A549 (cell line): ENCODE measurements at regions not wholly inside any gene's neighbourhood (a gene's known extent, or its start where the extent isn't known, plus 50 kb on each side); places are given as distances from the start of the nearest gene placed in this dataset.

Experiments used
- ATAC-seq, 2 experiments: fragments of 200-7000 bp in 1 of 2; fragments of >200 bp in 1 of 2; cut with Nextera tagmentation in 1 of 2; cut with Tn5 transposase in 1 of 2; 3 replicates each; pipeline versions ENCODE4 v1.8.0 to v1.9.1; 2018 to 2020; ENCODE audit warnings: mild to moderate bottlenecking in 1 of 2, moderate library complexity in 1 of 2
- CTCF ChIA-PET: fragments of 300-600 bp; sonication (Branson Sonifier 250); formaldehyde crosslinking; extraction: SDS; loops from one replicate; lab custom pipeline; 2021; ENCODE audit warnings: antibody characterized with exemption, inconsistent platforms; lab: Yijun Ruan, JAX
- POLR2A ChIA-PET: fragments of 350-600 bp; formaldehyde crosslinking; extraction: SDS; loops from one replicate; lab custom pipeline; 2021; ENCODE audit warnings: antibody characterized with exemption, inconsistent platforms; lab: Yijun Ruan, JAX
- DNase-seq, 2 experiments: peaks; one replicate each; pipeline versions ENCODE4 v3.0.0 to v3.0.0-alpha.2; 2011 to 2016; ENCODE audit warnings: low read depth in 1 of 2, low spot score in 1 of 2
- FAIRE-seq: peaks from 2 replicates; lab custom pipeline; 2011; peaks lifted over from hg19 to GRCh38; lab: Jason Lieb, UNC
- H3K27ac ChIP-seq, 2 experiments: fragments of >200 bp; sonication (Bioruptor Twin); formaldehyde crosslinking; 3 replicates each; pipeline ENCODE4 v1.5.1; 2016 to 2017
- H3K4me1 ChIP-seq: fragments of >200 bp; sonication (Bioruptor Twin); formaldehyde crosslinking; 3 replicates; pipeline ENCODE4 v1.6.1; 2016
- H3K4me2 ChIP-seq: fragments of >200 bp; sonication (Bioruptor Twin); formaldehyde crosslinking; 3 replicates; pipeline ENCODE4 v1.6.1; 2016
- H3K4me3 ChIP-seq: fragments of >200 bp; sonication (Bioruptor Twin); formaldehyde crosslinking; 3 replicates; pipeline ENCODE4 v1.5.1; 2016
- H3K9me3 ChIP-seq: fragments of >200 bp; sonication (Bioruptor Twin); formaldehyde crosslinking; 3 replicates; pipeline ENCODE4 v1.6.1; 2016
- CEBPB ChIP-seq, 2 experiments: fragments of >200 bp in 1 of 2; sonication (Bioruptor Twin) in 1 of 2; formaldehyde crosslinking in 1 of 2; IDR thresholded peaks; 2 replicates each; pipeline ENCODE4 v1.6.1; 2012 to 2016
- CHD4 ChIP-seq: fragments of 200-600 bp; sonication (generic); IDR thresholded peaks from 2 replicates; pipeline ENCODE4 v1.6.1; 2016; ENCODE audit warnings: antibody characterized with exemption, mild to moderate bottlenecking, borderline replicate concordance
- E2F6 ChIP-seq: IDR thresholded peaks from 2 replicates; pipeline ENCODE4 v1.6.1; 2012; ENCODE audit warnings: low read depth, borderline replicate concordance
- EHF ChIP-seq: fragments of 250-450 bp; sonication (Bioruptor Pico); IDR thresholded peaks from 2 replicates; pipeline ENCODE4 v1.5.0; 2020; ENCODE audit warnings: mild to moderate bottlenecking
- ELK1 ChIP-seq: fragments of 150-350 bp; IDR thresholded peaks from 2 replicates; pipeline ENCODE4 v1.6.1; 2014; ENCODE audit warnings: low read depth, mild to moderate bottlenecking, low read length
- FOSB ChIP-seq: fragments of 250-450 bp; sonication (Bioruptor Pico); IDR thresholded peaks from 2 replicates; pipeline ENCODE4 v1.5.0; 2020; ENCODE audit warnings: mild to moderate bottlenecking, moderate library complexity
- FOXS1 ChIP-seq: fragments of 250-450 bp; sonication (Bioruptor Pico); IDR thresholded peaks from 2 replicates; pipeline ENCODE4 v1.5.0; 2020; ENCODE audit warnings: mild to moderate bottlenecking, moderate library complexity
- HDAC2 ChIP-seq: fragments of 200-600 bp; sonication (generic); IDR thresholded peaks from 2 replicates; pipeline ENCODE4 v1.6.1; 2016
- HEYL ChIP-seq: fragments of 250-450 bp; sonication (Bioruptor Pico); IDR thresholded peaks from 2 replicates; pipeline ENCODE4 v1.8.0; 2021; ENCODE audit warnings: mild to moderate bottlenecking, moderate library complexity
- HMGXB4 ChIP-seq: fragments of 250-450 bp; sonication (Bioruptor Pico); IDR thresholded peaks from 2 replicates; pipeline ENCODE4 v1.5.0; 2021; ENCODE audit warnings: mild to moderate bottlenecking, moderate library complexity, borderline replicate concordance
- JUN ChIP-seq, 2 experiments: fragments of >200 bp; sonication (Bioruptor Twin); formaldehyde crosslinking; IDR thresholded peaks; 2 replicates in 1 of 2; 3 replicates in 1 of 2; pipeline ENCODE4 v1.6.1; 2016 to 2017
- KDM5A ChIP-seq: fragments of 200-600 bp; sonication (generic); IDR thresholded peaks from 2 replicates; pipeline ENCODE4 v1.6.1; 2016; ENCODE audit warnings: antibody characterized with exemption, mild to moderate bottlenecking
- MAFK ChIP-seq: fragments of 450-650 bp; IDR thresholded peaks from 2 replicates; pipeline ENCODE4 v1.6.1; 2014; ENCODE audit not compliant: partially characterized antibody
- MAX ChIP-seq: IDR thresholded peaks from 2 replicates; pipeline ENCODE4 v1.6.1; 2012
- MAZ ChIP-seq: fragments of 150-350 bp; IDR thresholded peaks from 2 replicates; pipeline ENCODE4 v1.6.1; 2014; ENCODE audit warnings: antibody characterized with exemption, low read depth, low read length, borderline replicate concordance
- MYC ChIP-seq: IDR thresholded peaks from 2 replicates; pipeline ENCODE4 v1.6.1; 2012; ENCODE audit warnings: mild to moderate bottlenecking, inconsistent platforms, low read length, improper control_type of control experiment, borderline replicate concordance
- NPAS2 ChIP-seq: fragments of 250-450 bp; sonication (Bioruptor Pico); IDR thresholded peaks from 2 replicates; pipeline ENCODE4 v1.8.0; 2022; ENCODE audit warnings: mild to moderate bottlenecking, moderate library complexity, borderline replicate concordance
- NR3C1 ChIP-seq: fragments of >200 bp; sonication (Bioruptor Twin); formaldehyde crosslinking; IDR thresholded peaks from 3 replicates; pipeline ENCODE4 v1.6.1; 2017
- POLR2A ChIP-seq: IDR thresholded peaks from 2 replicates; pipeline ENCODE4 v1.6.1; 2012; ENCODE audit warnings: mild to moderate bottlenecking, low read length
- RCOR1 ChIP-seq: fragments of 150-350 bp; IDR thresholded peaks from 2 replicates; pipeline ENCODE4 v1.6.1; 2014; ENCODE audit warnings: antibody characterized with exemption, low read length, low read depth
- RFX5 ChIP-seq: fragments of 450-650 bp; IDR thresholded peaks from 2 replicates; pipeline ENCODE4 v1.7.1; 2014; ENCODE audit warnings: antibody characterized with exemption, mild to moderate bottlenecking, moderate library complexity
- RNF2 ChIP-seq: fragments of 200-600 bp; sonication (generic); IDR thresholded peaks from 2 replicates; pipeline ENCODE4 v1.6.1; 2016; ENCODE audit warnings: low read depth, mild to moderate bottlenecking, antibody characterized with exemption, moderate library complexity, borderline replicate concordance
- SMC3 ChIP-seq: fragments of >200 bp; sonication (Bioruptor Twin); formaldehyde crosslinking; IDR thresholded peaks from 3 replicates; pipeline ENCODE4 v1.6.1; 2018; ENCODE audit warnings: inconsistent platforms
- TFCP2L1 ChIP-seq: fragments of 250-450 bp; sonication (Bioruptor Pico); IDR thresholded peaks from 2 replicates; pipeline ENCODE4 v1.5.0; 2021; ENCODE audit warnings: mild to moderate bottlenecking
- TP53 ChIP-seq: fragments of 250-450 bp; sonication (Bioruptor Pico); IDR thresholded peaks from 2 replicates; pipeline ENCODE4 v1.5.0; 2021; ENCODE audit warnings: mild to moderate bottlenecking, moderate library complexity
- USF2 ChIP-seq: fragments of 450-650 bp; IDR thresholded peaks from 2 replicates; pipeline ENCODE4 v1.6.1; 2014; ENCODE audit warnings: antibody characterized with exemption
- ZFP36 ChIP-seq: fragments of 450-650 bp; IDR thresholded peaks from 2 replicates; pipeline ENCODE4 v1.6.1; 2014; ENCODE audit warnings: borderline replicate concordance; ENCODE audit not compliant: partially characterized antibody
- WGBS: methylation state at CpG from one replicate; pipeline ENCODE4 v1.1.6; 2017; ENCODE audit errors: missing lambda C conversion rate; 5-methylcytosine and 5-hydroxymethylcytosine counted together
- TF ChIP-seq, protein P1 (sequence below): fragments of >200 bp; sonication (Bioruptor Twin); formaldehyde crosslinking; IDR thresholded peaks from 2 replicates; pipeline ENCODE4 v1.6.1; 2016

DNA sequence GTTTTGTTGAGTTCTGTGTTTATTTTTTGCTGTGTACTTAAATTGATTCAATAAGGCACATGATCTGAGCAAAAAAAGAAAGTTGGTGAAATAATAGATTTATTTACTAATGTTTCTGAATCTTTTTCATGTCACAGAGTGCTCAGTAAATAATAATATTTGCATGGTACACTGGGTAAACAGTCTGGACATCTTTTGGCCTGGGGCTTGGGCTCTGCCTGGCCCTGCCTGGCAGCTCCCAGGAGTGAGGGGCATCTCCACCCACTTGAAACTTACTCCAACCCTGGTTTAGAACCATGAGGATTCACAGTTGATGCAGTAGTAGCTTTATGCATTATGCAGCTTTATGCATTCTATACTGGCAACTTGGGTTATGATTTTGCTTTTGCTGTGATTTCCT, 124.2 kb upstream of the SLC4A4 start:
- CTCF ChIA-PET: interaction anchor here (2.0 kb wide), 1 partner anchor 15 kb away, joined by 6 read pairs; no protein-coding TSS in a partner anchor
- Histone ChIP-seq H3K4me2 (no peak overlapping the region), H3K4me1 (0 out of 3 replicates have a peak, but pooled peaks cover 5% of the 10 kb centered on the region), H3K27ac (no peak overlapping the region), H3K4me3 (no peak overlapping the region), H3K9me3 (no peaks in the 10 kb centered on the region)
- POLR2A ChIA-PET: no interaction called here
- TF ChIP-seq MAX (no peak), E2F6 (no peak), JUN (IDR thresholded peaks at IDR 0.05) (no peak), USF2 (no peak), EHF (CRISPR knock-in tag) (no peak), ZFP36 (no peak), CEBPB (IDR thresholded peaks at IDR 0.05) (no peak)
- TF ChIP-seq, protein P1, sequence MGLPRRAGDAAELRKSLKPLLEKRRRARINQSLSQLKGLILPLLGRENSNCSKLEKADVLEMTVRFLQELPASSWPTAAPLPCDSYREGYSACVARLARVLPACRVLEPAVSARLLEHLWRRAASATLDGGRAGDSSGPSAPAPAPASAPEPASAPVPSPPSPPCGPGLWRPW: no peak
- FAIRE-seq: no peak
- ATAC-seq: no peak
- no peak for DNase-seq

DNA sequence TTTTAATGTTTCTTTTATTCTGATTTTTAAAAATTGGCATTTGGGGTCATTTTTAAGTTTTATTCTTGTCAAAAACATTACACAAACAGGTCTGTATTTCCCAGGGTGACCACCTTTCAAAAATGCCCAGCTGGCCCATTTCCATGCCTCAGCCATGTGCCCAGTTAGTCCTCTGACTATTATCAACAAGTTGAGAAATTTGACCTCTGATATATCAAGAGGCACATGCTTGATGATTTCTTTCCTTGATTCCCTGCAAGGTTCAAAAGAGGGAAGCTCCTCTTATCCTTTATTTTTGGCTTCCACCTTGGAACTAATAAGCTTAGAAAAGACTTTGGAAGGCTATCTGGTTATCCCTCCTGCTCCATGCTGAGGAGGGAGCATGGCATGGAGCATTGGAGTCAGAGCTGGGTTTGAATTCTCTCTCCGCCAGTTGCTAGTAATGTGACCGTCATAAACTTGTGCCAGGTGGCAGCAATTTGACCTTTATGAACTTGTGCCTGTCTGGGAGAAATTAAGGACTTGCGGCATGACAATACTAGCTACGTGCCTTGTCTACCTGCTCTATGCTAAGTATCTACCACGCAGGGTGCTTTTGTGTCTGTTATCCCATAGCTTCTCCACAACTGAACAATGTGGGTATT, 122.4 kb upstream of the SLC4A4 start:
- ATAC-seq (no peak), DNase-seq (no peak), FAIRE-seq (no peak)
- WGBS: 81% methylated on average over 5 of the region's 5 CpGs
- no peak overlapping the region for H3K27ac ChIP-seq
- H3K9me3 ChIP-seq: no peaks in the 10 kb centered on the region
- no peak for TF ChIP-seq MYC
- no peak for TF ChIP-seq NPAS2 (CRISPR knock-in tag)
- TF ChIP-seq ELK1: no peak
- TF ChIP-seq FOSB (CRISPR knock-in tag): no peak
- no peak for TF ChIP-seq CEBPB (IDR thresholded peaks at IDR 0.05)
- TF ChIP-seq HEYL (CRISPR knock-in tag): no peak
- TF ChIP-seq FOXS1 (CRISPR knock-in tag): no peak
- no peak for TF ChIP-seq RCOR1
- TF ChIP-seq POLR2A: no peak
- no peak for TF ChIP-seq TFCP2L1 (CRISPR knock-in tag)
- TF ChIP-seq, protein P1: no peak
- TF ChIP-seq RFX5: no peak
- TF ChIP-seq MAZ: no peak
- no peak overlapping the region for H3K4me2 ChIP-seq
- H3K4me3 ChIP-seq: no peak overlapping the region
- CTCF ChIA-PET: interaction anchor here (1.5 to 2.0 kb wide), 2 partner anchors 12 to 13 kb away, joined by 4 to 6 read pairs; no protein-coding TSS in a partner anchor
- POLR2A ChIA-PET: no interaction called here
- no peaks in the 10 kb centered on the region for H3K4me1 ChIP-seq

- Histone ChIP-seq H3K27ac (no peak overlapping the region), H3K9me3 (no peaks in the 10 kb centered on the region), H3K4me2 (no peak overlapping the region), H3K4me3 (no peak overlapping the region), H3K4me1 (no peaks in the 10 kb centered on the region)
- ATAC-seq (no peak), DNase-seq (no peak), FAIRE-seq (no peak)
- ChIA-PET POLR2A (no interaction called here), CTCF (interaction anchor here (1.0 to 1.5 kb wide), 2 partner anchors 10 to 34 kb away, joined by 3 to 4 read pairs; no protein-coding TSS in a partner anchor)
- TF ChIP-seq NR3C1 (no peak), HDAC2 (no peak), EHF (CRISPR knock-in tag) (no peak), HMGXB4 (CRISPR knock-in tag) (no peak), ELK1 (no peak), SMC3 (no peak), TP53 (CRISPR knock-in tag) (no peak), KDM5A (no peak), RCOR1 (no peak), MAFK (no peak), CHD4 (no peak), RNF2 (no peak)
Measured at GRCh38 chr4:71217688-71218087, 121.1 kb upstream of the SLC4A4 start.
